Nephron progenitor cell (in vitro differentiated cells): ENCODE measurements at regions not wholly inside any gene's neighbourhood (a gene's known extent, or its start where the extent isn't known, plus 50 kb on each side); places are given as distances from the start of the nearest gene placed in this dataset.
A peak's percentile ranks its signal among the peaks of the same experiment; 100 is the strongest.

Source experiments
- DNase-seq: peaks from one replicate; pipeline ENCODE4 v3.0.0; 2021
- H3K27ac Mint-ChIP-seq: 2 replicates; pipeline ENCODE4 v1.8.0; 2021; ENCODE audit warnings: mild to moderate bottlenecking, moderate library complexity, mixed read lengths
- H3K27me3 Mint-ChIP-seq: 2 replicates; pipeline ENCODE4 v1.8.0; 2021; ENCODE audit warnings: mild to moderate bottlenecking, low read depth, mixed read lengths; ENCODE audit not compliant: poor library complexity
- H3K36me3 Mint-ChIP-seq: 2 replicates; pipeline ENCODE4 v1.8.0; 2021; ENCODE audit warnings: low read depth, mixed read lengths
- H3K4me1 Mint-ChIP-seq: 2 replicates; pipeline ENCODE4 v1.8.0; 2021; ENCODE audit warnings: mixed read lengths
- H3K4me3 Mint-ChIP-seq: 2 replicates; pipeline ENCODE4 v1.8.0; 2021; ENCODE audit warnings: mild to moderate bottlenecking, moderate library complexity, mixed read lengths
- H3K9me3 Mint-ChIP-seq: 2 replicates; pipeline ENCODE4 v1.8.0; 2021; ENCODE audit warnings: mild to moderate bottlenecking, moderate library complexity, mixed read lengths
- TF ChIP-seq, protein P1 (sequence below): fragments of 200-600 bp; sonication (generic); IDR thresholded peaks from 2 replicates; pipeline ENCODE4 v1.5.0; 2021; ENCODE audit warnings: antibody characterized with exemption

DNA sequence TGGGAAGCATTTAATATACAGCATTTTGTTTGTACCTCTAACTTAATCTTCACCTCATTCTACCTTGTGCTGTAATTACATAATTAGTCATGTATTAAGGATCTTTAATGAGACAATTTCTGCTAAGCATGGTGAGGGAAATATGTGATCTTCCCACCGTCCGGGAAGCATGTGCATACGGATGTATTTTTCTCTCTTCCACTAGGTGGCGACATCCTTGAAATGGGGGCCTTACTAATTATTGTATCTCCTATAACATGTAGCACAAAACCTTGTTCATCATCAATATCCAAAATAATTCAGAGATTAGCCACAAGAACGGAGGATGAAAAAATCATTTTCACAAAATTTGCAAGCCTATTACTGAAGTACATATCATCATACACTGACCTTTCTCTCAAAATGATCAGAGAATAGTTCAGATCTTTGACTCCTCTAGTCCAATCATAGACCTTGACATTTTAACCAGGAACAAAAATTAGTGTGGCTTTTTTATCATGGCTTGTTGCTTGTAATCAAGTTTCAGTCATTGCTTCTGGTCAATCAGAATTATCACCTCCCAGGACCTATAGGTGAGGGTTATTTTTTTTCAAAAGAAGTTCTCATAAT is 148.9 kb upstream of the GBE1 start:
- Mint-ChIP-seq H3K27me3 (no peaks in the 10 kb centered on the region), H3K4me3 (no peak overlapping the region), H3K36me3 (no peaks in the 10 kb centered on the region), H3K27ac (no peak overlapping the region), H3K4me1 (peaks cover 4% of the 10 kb centered on the region), H3K9me3 (peaks cover 3% of the 10 kb centered on the region)
- TF ChIP-seq, protein P1, sequence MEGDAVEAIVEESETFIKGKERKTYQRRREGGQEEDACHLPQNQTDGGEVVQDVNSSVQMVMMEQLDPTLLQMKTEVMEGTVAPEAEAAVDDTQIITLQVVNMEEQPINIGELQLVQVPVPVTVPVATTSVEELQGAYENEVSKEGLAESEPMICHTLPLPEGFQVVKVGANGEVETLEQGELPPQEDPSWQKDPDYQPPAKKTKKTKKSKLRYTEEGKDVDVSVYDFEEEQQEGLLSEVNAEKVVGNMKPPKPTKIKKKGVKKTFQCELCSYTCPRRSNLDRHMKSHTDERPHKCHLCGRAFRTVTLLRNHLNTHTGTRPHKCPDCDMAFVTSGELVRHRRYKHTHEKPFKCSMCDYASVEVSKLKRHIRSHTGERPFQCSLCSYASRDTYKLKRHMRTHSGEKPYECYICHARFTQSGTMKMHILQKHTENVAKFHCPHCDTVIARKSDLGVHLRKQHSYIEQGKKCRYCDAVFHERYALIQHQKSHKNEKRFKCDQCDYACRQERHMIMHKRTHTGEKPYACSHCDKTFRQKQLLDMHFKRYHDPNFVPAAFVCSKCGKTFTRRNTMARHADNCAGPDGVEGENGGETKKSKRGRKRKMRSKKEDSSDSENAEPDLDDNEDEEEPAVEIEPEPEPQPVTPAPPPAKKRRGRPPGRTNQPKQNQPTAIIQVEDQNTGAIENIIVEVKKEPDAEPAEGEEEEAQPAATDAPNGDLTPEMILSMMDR = peak; percentile 76
- peak; percentile 30 for DNase-seq

DNA sequence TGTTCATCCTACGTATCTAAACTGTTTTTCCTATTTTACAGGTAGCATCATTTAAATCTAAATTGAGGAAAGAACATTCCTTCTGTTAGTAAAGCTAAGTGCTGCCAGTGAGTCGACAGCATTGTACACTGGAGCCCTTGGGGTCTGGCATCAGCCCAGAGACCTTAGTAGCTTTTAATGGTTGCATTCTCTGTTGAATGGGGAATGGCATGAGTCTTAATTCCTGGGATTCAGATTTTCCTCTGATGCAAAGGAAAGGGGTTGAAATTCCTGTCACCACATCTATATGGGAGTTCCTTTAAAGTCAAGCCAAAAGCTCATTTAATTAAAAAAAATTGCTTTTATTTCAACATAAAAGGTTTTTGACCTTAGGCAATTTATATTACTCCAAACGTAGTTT is 148.4 kb upstream of the GBE1 start:
- no peaks in the 10 kb centered on the region for H3K27me3 Mint-ChIP-seq
- no peaks in the 10 kb centered on the region for H3K36me3 Mint-ChIP-seq
- H3K27ac Mint-ChIP-seq = no peak overlapping the region
- TF ChIP-seq, protein P1 = no peak
- DNase-seq = no peak
- no peak overlapping the region for H3K4me3 Mint-ChIP-seq
- peaks cover 3% of the 10 kb centered on the region for H3K9me3 Mint-ChIP-seq
- peaks cover 4% of the 10 kb centered on the region for H3K4me1 Mint-ChIP-seq

DNA sequence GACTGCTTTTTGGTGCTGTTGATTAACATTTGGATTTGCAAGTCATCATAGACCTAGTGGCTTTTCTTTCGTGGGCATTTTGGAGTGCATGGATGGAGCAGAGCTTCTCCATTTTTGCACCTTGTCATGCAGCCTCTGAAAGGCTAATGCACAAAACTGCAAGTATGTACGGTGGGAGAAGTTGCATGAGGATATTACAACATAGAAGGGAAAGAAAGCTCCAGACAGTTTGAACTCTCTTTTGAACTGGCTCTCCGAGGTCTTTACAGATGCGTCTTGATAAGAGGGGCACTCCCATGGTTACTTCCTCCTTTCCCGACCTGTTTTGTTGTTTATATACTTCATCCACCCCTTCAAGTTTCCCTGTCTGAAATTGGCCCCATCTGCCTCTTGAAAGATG is 147.1 kb upstream of the GBE1 start:
- Mint-ChIP-seq H3K9me3 (peaks cover 3% of the 10 kb centered on the region), H3K4me3 (no peak overlapping the region), H3K27ac (no peak overlapping the region), H3K4me1 (peaks cover 4% of the 10 kb centered on the region), H3K36me3 (no peaks in the 10 kb centered on the region), H3K27me3 (no peaks in the 10 kb centered on the region)
- TF ChIP-seq, protein P1 = no peak
- no peak for DNase-seq

DNA sequence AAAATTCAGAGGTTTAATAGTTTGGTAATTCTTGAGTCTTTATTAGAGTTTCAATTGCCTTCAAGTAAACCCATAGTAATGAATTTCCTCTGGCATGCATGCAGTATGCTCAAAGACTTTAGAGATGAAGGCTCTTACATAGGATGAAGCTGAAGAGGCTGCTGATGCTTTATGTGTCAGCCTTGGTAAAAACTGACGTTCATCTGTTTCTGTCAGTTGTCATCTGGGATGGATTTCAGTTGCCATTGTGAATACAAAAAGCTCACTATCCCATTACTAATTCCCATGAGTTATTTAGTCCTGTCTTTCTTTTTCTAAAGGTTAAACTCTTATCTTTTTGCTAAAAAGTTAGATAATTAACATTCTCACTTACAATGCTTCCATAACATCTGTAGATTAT is 136.9 kb upstream of the GBE1 start:
- H3K36me3 Mint-ChIP-seq = no peaks in the 10 kb centered on the region
- H3K4me3 Mint-ChIP-seq = no peak overlapping the region
- no peak overlapping the region for H3K27ac Mint-ChIP-seq
- no peaks in the 10 kb centered on the region for H3K4me1 Mint-ChIP-seq
- no peaks in the 10 kb centered on the region for H3K27me3 Mint-ChIP-seq
- no peaks in the 10 kb centered on the region for H3K9me3 Mint-ChIP-seq
- TF ChIP-seq, protein P1 = no peak
- no peak for DNase-seq

- Mint-ChIP-seq H3K9me3 (no peaks in the 10 kb centered on the region), H3K4me3 (no peak overlapping the region), H3K27ac (no peak overlapping the region), H3K27me3 (no peaks in the 10 kb centered on the region), H3K4me1 (no peaks in the 10 kb centered on the region), H3K36me3 (no peaks in the 10 kb centered on the region)
- TF ChIP-seq, protein P1 = no peak
- no peak for DNase-seq
These were observed 133.2 kb upstream of the GBE1 start for GRCh38 chr3:81894598-81894997.

- H3K4me3 Mint-ChIP-seq = no peak overlapping the region
- H3K9me3 Mint-ChIP-seq = no peaks in the 10 kb centered on the region
- no peak for DNase-seq
- TF ChIP-seq, protein P1 = no peak
- no peaks in the 10 kb centered on the region for H3K4me1 Mint-ChIP-seq
- H3K27ac Mint-ChIP-seq = no peak overlapping the region
- H3K27me3 Mint-ChIP-seq = no peaks in the 10 kb centered on the region
- H3K36me3 Mint-ChIP-seq = no peaks in the 10 kb centered on the region
These were observed 129.8 kb upstream of the GBE1 start for GRCh38 chr3:81891055-81891895.
